ENCODE measurements at regions not wholly inside any gene's neighbourhood (a gene's known extent, or its start where the extent isn't known, plus 50 kb on each side); places are given as distances from the start of the nearest gene placed in this dataset.

GRCh38 chr2:147548451-147548850, 296.4 kb upstream of the ACVR2A start:
- no peak for DNase-seq

GRCh38 chr2:147547440-147547839, 297.4 kb upstream of the ACVR2A start:
- DNase-seq = no peak

GRCh38 chr2:147546109-147546508, 298.7 kb upstream of the ACVR2A start:
- DNase-seq = no peak

GRCh38 chr2:147543056-147543455, 301.8 kb upstream of the ACVR2A start:
- no peak for DNase-seq

GRCh38 chr2:147542351-147542750, 302.5 kb upstream of the ACVR2A start:
- no peak for DNase-seq

- no peak for DNase-seq
These were observed 303.5 kb upstream of the ACVR2A start for GRCh38 chr2:147541314-147541713.

GRCh38 chr2:147538821-147539220, 306.0 kb upstream of the ACVR2A start:
- DNase-seq = no peak

GRCh38 chr2:147538088-147538487, 306.7 kb upstream of the ACVR2A start:
- DNase-seq = no peak

GRCh38 chr2:147531269-147531668, 313.6 kb upstream of the ACVR2A start:
- no peak for DNase-seq

- no peak for DNase-seq
These were observed 314.8 kb upstream of the ACVR2A start for GRCh38 chr2:147530033-147530432.

- DNase-seq = no peak
These were observed 318.9 kb upstream of the ACVR2A start for GRCh38 chr2:147525819-147526489.

- no peak for DNase-seq
These were observed 319.9 kb upstream of the ACVR2A start for GRCh38 chr2:147524912-147525311.

GRCh38 chr2:147523415-147523814, 321.4 kb upstream of the ACVR2A start:
- no peak for DNase-seq

GRCh38 chr2:147521936-147522335, 322.9 kb upstream of the ACVR2A start:
- no peak for DNase-seq

GRCh38 chr2:147520817-147521216, 324.0 kb upstream of the ACVR2A start:
- DNase-seq = no peak

GRCh38 chr2:147519178-147519577, 325.7 kb upstream of the ACVR2A start:
- DNase-seq = no peak

GRCh38 chr2:147515213-147515612, 329.6 kb upstream of the ACVR2A start:
- no peak for DNase-seq

- no peak for DNase-seq
These were observed 332.6 kb upstream of the ACVR2A start for GRCh38 chr2:147512206-147512605.

GRCh38 chr2:147511491-147511948, 333.3 kb upstream of the ACVR2A start:
- no peak for DNase-seq

GRCh38 chr2:147509821-147510220, 335.0 kb upstream of the ACVR2A start:
- no peak for DNase-seq

- DNase-seq = no peak
These were observed 337.9 kb upstream of the ACVR2A start for GRCh38 chr2:147506889-147507288.

- no peak for DNase-seq
These were observed 342.0 kb upstream of the ACVR2A start for GRCh38 chr2:147502711-147503290.

GRCh38 chr2:147501968-147502367, 342.9 kb upstream of the ACVR2A start:
- no peak for DNase-seq

GRCh38 chr2:147500819-147501395, 343.9 kb upstream of the ACVR2A start:
- no peak for DNase-seq

- no peak for DNase-seq
These were observed 344.6 kb upstream of the ACVR2A start for GRCh38 chr2:147500229-147500628.
